GM23338 (cell line): ENCODE measurements at regions not wholly inside any gene's neighbourhood (a gene's known extent, or its start where the extent isn't known, plus 50 kb on each side); places are given as distances from the start of the nearest gene placed in this dataset.

Experiments used
- ATAC-seq: fragments of 200-7000 bp; cut with Tn5 transposase; 3 replicates; pipeline ENCODE4 v1.9.1; 2020
- DNase-seq: peaks from one replicate; pipeline ENCODE4 v3.0.0-alpha.2; 2015; ENCODE audit warnings: low spot score
- H2AFZ ChIP-seq: fragments of 200-600 bp; sonication (generic); 2 replicates; pipeline ENCODE4 v1.8.0; 2016; ENCODE audit warnings: antibody characterized with exemption, mild to moderate bottlenecking, moderate library complexity
- H3F3A ChIP-seq: fragments of 200-600 bp; sonication (generic); replicated peaks from 2 replicates; pipeline ENCODE4 v1.8.0; 2017; ENCODE audit warnings: antibody characterized with exemption, mixed run types, low read depth
- H3K27ac ChIP-seq: fragments of 200-600 bp; sonication (generic); 2 replicates; pipeline ENCODE4 v1.6.1; 2016; ENCODE audit warnings: low read depth
- H3K27me3 ChIP-seq: fragments of 200-600 bp; sonication (generic); 2 replicates; pipeline ENCODE4 v1.8.0; 2016; ENCODE audit warnings: mild to moderate bottlenecking, mixed run types, moderate library complexity; ENCODE audit not compliant: insufficient read depth
- H3K36me3 ChIP-seq: fragments of 200-600 bp; sonication (generic); 2 replicates; pipeline ENCODE4 v1.8.0; 2016; ENCODE audit warnings: mild to moderate bottlenecking; ENCODE audit not compliant: insufficient read depth
- H3K4me1 ChIP-seq: fragments of 200-600 bp; sonication (generic); 2 replicates; pipeline ENCODE4 v1.8.0; 2016; ENCODE audit warnings: mild to moderate bottlenecking, moderate library complexity; ENCODE audit not compliant: insufficient read depth
- H3K4me2 ChIP-seq: fragments of 200-600 bp; sonication (generic); 2 replicates; pipeline ENCODE4 v1.7.1; 2017; ENCODE audit warnings: mixed run types
- H3K4me3 ChIP-seq: fragments of 200-600 bp; sonication (generic); 2 replicates; pipeline ENCODE4 v1.6.1; 2016; ENCODE audit warnings: mixed run types
- H3K79me2 ChIP-seq: fragments of 200-600 bp; sonication (generic); replicated peaks from 2 replicates; pipeline ENCODE4 v1.8.0; 2017; ENCODE audit warnings: mild to moderate bottlenecking; ENCODE audit not compliant: insufficient read depth
- H3K9me2 ChIP-seq: fragments of 200-600 bp; sonication (generic); 2 replicates; pipeline ENCODE4 v1.8.0; 2017; ENCODE audit not compliant: insufficient read depth
- H4K20me1 ChIP-seq: fragments of 200-600 bp; sonication (generic); replicated peaks from 2 replicates; pipeline ENCODE4 v1.8.0; 2017; ENCODE audit warnings: mild to moderate bottlenecking; ENCODE audit not compliant: insufficient read depth
- H3K27ac Mint-ChIP-seq: 2 replicates; pipeline ENCODE4 v1.8.0; 2020; ENCODE audit warnings: inconsistent platforms, mild to moderate bottlenecking, moderate library complexity, mixed read lengths
- H3K27me3 Mint-ChIP-seq: 3 replicates; pipeline ENCODE4 v1.8.0; 2022; ENCODE audit warnings: low read depth, mild to moderate bottlenecking, moderate library complexity, mixed read lengths, inconsistent platforms; ENCODE audit not compliant: insufficient read depth, poor library complexity
- H3K36me3 Mint-ChIP-seq: 3 replicates; pipeline ENCODE4 v1.8.0; 2021; ENCODE audit warnings: low read depth, mild to moderate bottlenecking, inconsistent platforms, moderate library complexity, mixed read lengths
- H3K4me1 Mint-ChIP-seq: 3 replicates; pipeline ENCODE4 v1.8.0; 2020; ENCODE audit warnings: mild to moderate bottlenecking, inconsistent platforms, mixed read lengths
- H3K4me3 Mint-ChIP-seq: 3 replicates; pipeline ENCODE4 v1.8.0; 2021; ENCODE audit warnings: moderate library complexity, mild to moderate bottlenecking, inconsistent platforms, mixed read lengths
- H3K9me3 Mint-ChIP-seq: 3 replicates; pipeline ENCODE4 v1.8.0; 2020; ENCODE audit warnings: moderate library complexity, mild to moderate bottlenecking, inconsistent platforms, mixed read lengths
- EZH2 ChIP-seq: fragments of 200-600 bp; sonication (generic); IDR thresholded peaks from one replicate; pipeline ENCODE4 v1.8.0; 2017; ENCODE audit warnings: antibody characterized with exemption, mild to moderate bottlenecking, low read depth; ENCODE audit not compliant: unreplicated experiment
- JUNB ChIP-seq: IDR thresholded peaks from one replicate; pipeline ENCODE4 v1.6.1; 2016; ENCODE audit warnings: antibody characterized with exemption; ENCODE audit not compliant: unreplicated experiment
- ZNF114 ChIP-seq: fragments of 250-450 bp; sonication (Bioruptor Pico); IDR thresholded peaks from 2 replicates; pipeline ENCODE4 v1.5.0; 2020; ENCODE audit warnings: mild to moderate bottlenecking, moderate library complexity
- ZNF331 ChIP-seq: fragments of 250-450 bp; sonication (Bioruptor Pico); IDR thresholded peaks from 2 replicates; pipeline ENCODE4 v1.5.0; 2020; ENCODE audit warnings: low read depth, mild to moderate bottlenecking, moderate library complexity
- TF ChIP-seq, protein P1 (sequence below): fragments of 250-450 bp; sonication (Bioruptor Pico); IDR thresholded peaks from 2 replicates; pipeline ENCODE4 v1.5.0; 2020; ENCODE audit warnings: mild to moderate bottlenecking, moderate library complexity
- TF ChIP-seq, protein P2 (sequence below): IDR thresholded peaks from one replicate; pipeline ENCODE4 v1.6.1; 2018; ENCODE audit warnings: antibody characterized with exemption; ENCODE audit not compliant: unreplicated experiment

DNA sequence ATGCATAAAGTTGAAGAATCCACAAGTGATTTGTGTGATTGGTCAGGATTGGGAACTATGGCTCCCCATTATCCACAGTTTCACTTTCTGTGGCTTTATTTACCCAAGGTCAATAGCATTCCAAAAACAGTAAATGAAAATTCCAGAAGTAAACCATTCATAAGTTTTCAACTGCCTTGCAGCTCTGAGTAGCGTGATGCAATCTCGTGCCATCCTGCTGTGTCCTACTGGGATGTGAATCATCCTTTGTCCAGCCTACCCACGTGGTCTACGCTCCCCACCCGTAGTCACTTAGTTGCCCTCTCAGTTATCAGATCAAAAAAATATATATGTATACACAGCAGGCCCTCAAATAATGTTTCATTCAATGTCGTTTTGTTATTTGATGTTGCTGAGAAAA lies 89.0 kb upstream of the DLGAP1 start (continued):
- TF ChIP-seq, protein P1, sequence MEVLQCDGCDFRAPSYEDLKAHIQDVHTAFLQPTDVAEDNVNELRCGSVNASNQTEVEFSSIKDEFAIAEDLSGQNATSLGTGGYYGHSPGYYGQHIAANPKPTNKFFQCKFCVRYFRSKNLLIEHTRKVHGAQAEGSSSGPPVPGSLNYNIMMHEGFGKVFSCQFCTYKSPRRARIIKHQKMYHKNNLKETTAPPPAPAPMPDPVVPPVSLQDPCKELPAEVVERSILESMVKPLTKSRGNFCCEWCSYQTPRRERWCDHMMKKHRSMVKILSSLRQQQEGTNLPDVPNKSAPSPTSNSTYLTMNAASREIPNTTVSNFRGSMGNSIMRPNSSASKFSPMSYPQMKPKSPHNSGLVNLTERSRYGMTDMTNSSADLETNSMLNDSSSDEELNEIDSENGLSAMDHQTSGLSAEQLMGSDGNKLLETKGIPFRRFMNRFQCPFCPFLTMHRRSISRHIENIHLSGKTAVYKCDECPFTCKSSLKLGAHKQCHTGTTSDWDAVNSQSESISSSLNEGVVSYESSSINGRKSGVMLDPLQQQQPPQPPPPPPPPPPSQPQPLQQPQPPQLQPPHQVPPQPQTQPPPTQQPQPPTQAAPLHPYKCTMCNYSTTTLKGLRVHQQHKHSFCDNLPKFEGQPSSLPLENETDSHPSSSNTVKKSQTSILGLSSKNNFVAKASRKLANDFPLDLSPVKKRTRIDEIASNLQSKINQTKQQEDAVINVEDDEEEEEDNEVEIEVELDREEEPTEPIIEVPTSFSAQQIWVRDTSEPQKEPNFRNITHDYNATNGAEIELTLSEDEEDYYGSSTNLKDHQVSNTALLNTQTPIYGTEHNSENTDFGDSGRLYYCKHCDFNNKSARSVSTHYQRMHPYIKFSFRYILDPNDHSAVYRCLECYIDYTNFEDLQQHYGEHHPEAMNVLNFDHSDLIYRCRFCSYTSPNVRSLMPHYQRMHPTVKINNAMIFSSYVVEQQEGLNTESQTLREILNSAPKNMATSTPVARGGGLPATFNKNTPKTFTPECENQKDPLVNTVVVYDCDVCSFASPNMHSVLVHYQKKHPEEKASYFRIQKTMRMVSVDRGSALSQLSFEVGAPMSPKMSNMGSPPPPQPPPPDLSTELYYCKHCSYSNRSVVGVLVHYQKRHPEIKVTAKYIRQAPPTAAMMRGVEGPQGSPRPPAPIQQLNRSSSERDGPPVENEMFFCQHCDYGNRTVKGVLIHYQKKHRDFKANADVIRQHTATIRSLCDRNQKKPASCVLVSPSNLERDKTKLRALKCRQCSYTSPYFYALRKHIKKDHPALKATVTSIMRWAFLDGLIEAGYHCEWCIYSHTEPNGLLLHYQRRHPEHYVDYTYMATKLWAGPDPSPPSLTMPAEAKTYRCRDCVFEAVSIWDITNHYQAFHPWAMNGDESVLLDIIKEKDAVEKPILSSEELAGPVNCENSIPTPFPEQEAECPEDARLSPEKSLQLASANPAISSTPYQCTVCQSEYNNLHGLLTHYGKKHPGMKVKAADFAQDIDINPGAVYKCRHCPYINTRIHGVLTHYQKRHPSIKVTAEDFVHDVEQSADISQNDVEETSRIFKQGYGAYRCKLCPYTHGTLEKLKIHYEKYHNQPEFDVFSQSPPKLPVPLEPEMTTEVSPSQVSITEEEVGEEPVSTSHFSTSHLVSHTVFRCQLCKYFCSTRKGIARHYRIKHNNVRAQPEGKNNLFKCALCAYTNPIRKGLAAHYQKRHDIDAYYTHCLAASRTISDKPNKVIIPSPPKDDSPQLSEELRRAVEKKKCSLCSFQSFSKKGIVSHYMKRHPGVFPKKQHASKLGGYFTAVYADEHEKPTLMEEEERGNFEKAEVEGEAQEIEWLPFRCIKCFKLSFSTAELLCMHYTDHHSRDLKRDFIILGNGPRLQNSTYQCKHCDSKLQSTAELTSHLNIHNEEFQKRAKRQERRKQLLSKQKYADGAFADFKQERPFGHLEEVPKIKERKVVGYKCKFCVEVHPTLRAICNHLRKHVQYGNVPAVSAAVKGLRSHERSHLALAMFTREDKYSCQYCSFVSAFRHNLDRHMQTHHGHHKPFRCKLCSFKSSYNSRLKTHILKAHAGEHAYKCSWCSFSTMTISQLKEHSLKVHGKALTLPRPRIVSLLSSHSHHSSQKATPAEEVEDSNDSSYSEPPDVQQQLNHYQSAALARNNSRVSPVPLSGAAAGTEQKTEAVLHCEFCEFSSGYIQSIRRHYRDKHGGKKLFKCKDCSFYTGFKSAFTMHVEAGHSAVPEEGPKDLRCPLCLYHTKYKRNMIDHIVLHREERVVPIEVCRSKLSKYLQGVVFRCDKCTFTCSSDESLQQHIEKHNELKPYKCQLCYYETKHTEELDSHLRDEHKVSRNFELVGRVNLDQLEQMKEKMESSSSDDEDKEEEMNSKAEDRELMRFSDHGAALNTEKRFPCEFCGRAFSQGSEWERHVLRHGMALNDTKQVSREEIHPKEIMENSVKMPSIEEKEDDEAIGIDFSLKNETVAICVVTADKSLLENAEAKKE (CRISPR knock-in tag): no peak
- no peak for TF ChIP-seq JUNB

DNA sequence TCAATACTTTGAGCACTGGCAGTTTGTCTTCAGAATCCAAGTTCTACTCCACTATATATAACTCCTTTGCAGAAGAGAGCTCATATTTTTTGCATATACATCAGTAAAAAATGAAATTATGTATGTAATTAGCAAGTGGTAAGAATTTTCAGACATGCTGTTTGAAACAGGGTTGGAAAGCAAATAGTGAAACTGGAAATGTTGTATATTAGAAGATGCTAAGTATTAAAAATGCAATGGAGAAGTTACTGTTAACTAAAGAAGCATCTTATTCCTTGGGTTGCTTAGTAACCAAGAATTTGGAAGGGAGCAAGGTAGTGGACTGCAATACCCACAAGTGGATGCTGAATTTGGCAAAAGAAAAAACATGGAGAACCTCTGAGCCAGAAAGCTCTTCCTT lies 88.6 kb upstream of the DLGAP1 start:
- Mint-ChIP-seq H3K4me1 (no peaks in the 10 kb centered on the region), H3K9me3 (peaks cover 12% of the 10 kb centered on the region), H3K27me3 (no peaks in the 10 kb centered on the region), H3K4me3 (no peak overlapping the region), H3K27ac (no peak overlapping the region), H3K36me3 (peaks cover 7% of the 10 kb centered on the region; the same call in 2 of the 3 replicates)
- Histone ChIP-seq H3K4me2 (no peak overlapping the region), H3K4me3 (no peak overlapping the region), H3K27me3 (no peaks in the 10 kb centered on the region), H3F3A (no peaks in the 10 kb centered on the region), H2AFZ (no peak overlapping the region), H3K4me1 (no peaks in the 10 kb centered on the region), H3K27ac (no peak overlapping the region), H3K9me2 (no peaks in the 10 kb centered on the region), H4K20me1 (no peaks in the 10 kb centered on the region), H3K36me3 (peaks cover 2% of the 10 kb centered on the region; the same call in 1 of the 2 replicates), H3K79me2 (no peaks in the 10 kb centered on the region)
- DNase-seq: no peak
- no peak for ATAC-seq
- TF ChIP-seq, protein P2, sequence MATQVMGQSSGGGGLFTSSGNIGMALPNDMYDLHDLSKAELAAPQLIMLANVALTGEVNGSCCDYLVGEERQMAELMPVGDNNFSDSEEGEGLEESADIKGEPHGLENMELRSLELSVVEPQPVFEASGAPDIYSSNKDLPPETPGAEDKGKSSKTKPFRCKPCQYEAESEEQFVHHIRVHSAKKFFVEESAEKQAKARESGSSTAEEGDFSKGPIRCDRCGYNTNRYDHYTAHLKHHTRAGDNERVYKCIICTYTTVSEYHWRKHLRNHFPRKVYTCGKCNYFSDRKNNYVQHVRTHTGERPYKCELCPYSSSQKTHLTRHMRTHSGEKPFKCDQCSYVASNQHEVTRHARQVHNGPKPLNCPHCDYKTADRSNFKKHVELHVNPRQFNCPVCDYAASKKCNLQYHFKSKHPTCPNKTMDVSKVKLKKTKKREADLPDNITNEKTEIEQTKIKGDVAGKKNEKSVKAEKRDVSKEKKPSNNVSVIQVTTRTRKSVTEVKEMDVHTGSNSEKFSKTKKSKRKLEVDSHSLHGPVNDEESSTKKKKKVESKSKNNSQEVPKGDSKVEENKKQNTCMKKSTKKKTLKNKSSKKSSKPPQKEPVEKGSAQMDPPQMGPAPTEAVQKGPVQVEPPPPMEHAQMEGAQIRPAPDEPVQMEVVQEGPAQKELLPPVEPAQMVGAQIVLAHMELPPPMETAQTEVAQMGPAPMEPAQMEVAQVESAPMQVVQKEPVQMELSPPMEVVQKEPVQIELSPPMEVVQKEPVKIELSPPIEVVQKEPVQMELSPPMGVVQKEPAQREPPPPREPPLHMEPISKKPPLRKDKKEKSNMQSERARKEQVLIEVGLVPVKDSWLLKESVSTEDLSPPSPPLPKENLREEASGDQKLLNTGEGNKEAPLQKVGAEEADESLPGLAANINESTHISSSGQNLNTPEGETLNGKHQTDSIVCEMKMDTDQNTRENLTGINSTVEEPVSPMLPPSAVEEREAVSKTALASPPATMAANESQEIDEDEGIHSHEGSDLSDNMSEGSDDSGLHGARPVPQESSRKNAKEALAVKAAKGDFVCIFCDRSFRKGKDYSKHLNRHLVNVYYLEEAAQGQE: no peak
- TF ChIP-seq EZH2 (no peak), ZNF114 (CRISPR knock-in tag) (no peak), JUNB (no peak), ZNF331 (CRISPR knock-in tag) (no peak)
- TF ChIP-seq, protein P1 (CRISPR knock-in tag): no peak
